ENCODE measurements at regions not wholly inside any gene's neighbourhood (a gene's known extent, or its start where the extent isn't known, plus 50 kb on each side); places are given as distances from the start of the nearest gene placed in this dataset.

DNA sequence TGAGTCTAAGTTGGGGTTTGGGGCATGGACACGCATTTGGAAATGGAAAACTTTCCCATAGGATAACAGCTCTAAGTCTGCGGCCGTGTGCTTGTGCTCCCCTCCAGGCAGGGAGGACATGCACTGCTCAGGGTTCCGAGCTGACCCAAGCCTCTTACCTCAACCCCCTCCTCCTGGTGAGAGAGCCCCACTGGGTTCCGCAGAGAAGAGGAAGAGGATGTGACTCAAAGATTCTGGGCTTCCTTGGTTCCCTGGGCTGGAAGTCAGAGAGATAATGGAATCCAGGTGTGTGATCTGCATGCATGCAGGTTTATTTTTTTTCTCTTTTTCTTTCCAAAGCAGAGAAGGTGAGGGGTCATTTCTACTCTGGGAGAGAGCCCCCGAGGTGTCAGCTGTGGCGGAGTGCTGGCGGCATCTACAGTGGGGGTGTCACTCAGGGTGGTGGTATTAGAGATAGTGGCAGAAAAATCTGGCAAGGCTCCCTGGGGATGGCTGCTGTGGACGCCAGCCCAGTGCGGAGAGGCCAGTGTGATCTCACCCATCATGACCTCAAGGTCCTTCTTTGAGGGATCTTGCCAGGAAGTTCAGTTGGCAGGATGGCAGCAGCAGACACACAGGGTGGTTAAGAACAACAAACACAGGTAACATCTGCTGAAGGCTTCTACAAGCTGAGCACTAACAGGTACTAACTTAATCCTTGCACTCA lies 168.7 kb upstream of the HAND2 start:
- TF ChIP-seq, protein P1, sequence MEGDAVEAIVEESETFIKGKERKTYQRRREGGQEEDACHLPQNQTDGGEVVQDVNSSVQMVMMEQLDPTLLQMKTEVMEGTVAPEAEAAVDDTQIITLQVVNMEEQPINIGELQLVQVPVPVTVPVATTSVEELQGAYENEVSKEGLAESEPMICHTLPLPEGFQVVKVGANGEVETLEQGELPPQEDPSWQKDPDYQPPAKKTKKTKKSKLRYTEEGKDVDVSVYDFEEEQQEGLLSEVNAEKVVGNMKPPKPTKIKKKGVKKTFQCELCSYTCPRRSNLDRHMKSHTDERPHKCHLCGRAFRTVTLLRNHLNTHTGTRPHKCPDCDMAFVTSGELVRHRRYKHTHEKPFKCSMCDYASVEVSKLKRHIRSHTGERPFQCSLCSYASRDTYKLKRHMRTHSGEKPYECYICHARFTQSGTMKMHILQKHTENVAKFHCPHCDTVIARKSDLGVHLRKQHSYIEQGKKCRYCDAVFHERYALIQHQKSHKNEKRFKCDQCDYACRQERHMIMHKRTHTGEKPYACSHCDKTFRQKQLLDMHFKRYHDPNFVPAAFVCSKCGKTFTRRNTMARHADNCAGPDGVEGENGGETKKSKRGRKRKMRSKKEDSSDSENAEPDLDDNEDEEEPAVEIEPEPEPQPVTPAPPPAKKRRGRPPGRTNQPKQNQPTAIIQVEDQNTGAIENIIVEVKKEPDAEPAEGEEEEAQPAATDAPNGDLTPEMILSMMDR (conservative IDR thresholded peaks at IDR 0.05 in 1 of 2, IDR thresholded peaks at IDR 0.05 in 1 of 2; ENCODE audit: extremely low read depth in 1 of 2, insufficient read depth in 1 of 2, low read depth in 1 of 2, low read length in 2 of 2), result no peak
- TF ChIP-seq EZH2 (IDR thresholded peaks at IDR 0.05; ENCODE audit: borderline replicate concordance, low read length), result no peak

Data from mammary epithelial cell (primary cell).